Heart right ventricle (tissue), 16 donors: ENCODE measurements at regions not wholly inside any gene's neighbourhood (a gene's known extent, or its start where the extent isn't known, plus 50 kb on each side); places are given as distances from the start of the nearest gene placed in this dataset.

Experiments
- ATAC-seq, 8 donors: fragments of 200-7000 bp; cut with Tn5 transposase; one replicate each; pipeline ENCODE4 v1.9.1; 2020; ENCODE audit warnings: mild to moderate bottlenecking in 8 of 8, moderate library complexity in 8 of 8, moderate number of reproducible peaks in 1 of 8
- DNase-seq, 2 donors: peaks; one replicate each; pipeline ENCODE4 v3.0.0-alpha.2; 2020
- H3K27ac ChIP-seq, 10 donors: fragments of 200-600 bp; sonication (generic) in 2 of 10; one replicate each; pipeline versions ENCODE4 v1.5.0 to v1.8.0; 2020 to 2022; ENCODE audit warnings: mild to moderate bottlenecking in 3 of 10
- H3K27me3 ChIP-seq, 7 donors: fragments of 200-600 bp; one replicate each; pipeline ENCODE4 v1.8.0; 2021 to 2022; ENCODE audit warnings: mild to moderate bottlenecking in 2 of 7
- H3K36me3 ChIP-seq, 9 donors: fragments of 200-600 bp; sonication (generic) in 1 of 9; one replicate each; pipeline versions ENCODE4 v1.5.0 to v1.8.0; 2020 to 2022; ENCODE audit warnings: mild to moderate bottlenecking in 2 of 9
- H3K4me1 ChIP-seq, 9 donors: fragments of 200-600 bp; sonication (generic) in 1 of 9; one replicate each; pipeline versions ENCODE4 v1.5.0 to v1.8.0; 2020 to 2022; ENCODE audit warnings: mild to moderate bottlenecking in 4 of 9
- H3K4me3 ChIP-seq, 10 donors: fragments of 200-600 bp; sonication (generic) in 2 of 10; one replicate each; pipeline versions ENCODE4 v1.5.0 to v1.8.0; 2020 to 2022; ENCODE audit warnings: mild to moderate bottlenecking in 7 of 10, moderate library complexity in 2 of 10
- H3K9me3 ChIP-seq, 11 donors: fragments of 200-600 bp in 10 of 11; sonication (generic) in 2 of 11; one replicate each; pipeline versions ENCODE4 v1.5.0 to v1.8.0; 2013 to 2022; ENCODE audit warnings: mild to moderate bottlenecking in 2 of 11, control low read depth in 1 of 11, moderate library complexity in 1 of 11
- WGBS, 2 donors: extraction: QIAGEN DNeasy Blood & Tissue Kit; methylation state at CpG; one replicate each; pipeline ENCODE4 v1.1.7; 2013; ENCODE audit warnings: inconsistent platforms in 1 of 2; 5-methylcytosine and 5-hydroxymethylcytosine counted together
- intact Hi-C, 10 donors: fragments of 100-400 bp; cut with DNase I; formaldehyde crosslinking; loops; one replicate each; pipeline versions ENCODE4 v1.11.1 to v1.14.2; 2022
- TF ChIP-seq, protein P1 (sequence below), 9 donors: fragments of 200-600 bp; sonication (generic) in 2 of 9; IDR thresholded peaks; one replicate each; pipeline versions ENCODE4 v1.5.0 to v1.8.0; 2021 to 2022; ENCODE audit warnings: antibody characterized with exemption in 9 of 9, mild to moderate bottlenecking in 5 of 9, moderate library complexity in 1 of 9
- donor health status: Arrhythmogenic right ventricular cardiomyopathy.
- donor health status: ischemic (EF 13 %, LVEDD 7.1; RV severe dilation, severe dysfunction).
- donor health status: healthy with polysubstance abuse.
- donor health status: DM: no; HTN: yes; CAD: no.
- donor health status: DM: no; HTN: no; CAD: no.
- donor health status: ischemic (EF 25% LVEDD 6.9; RV normal size, moderate dysfunction).
- donor health status: ischemic (EF 25% LVEDD 5.7; RV mildly dilated, moderate dysfunction).
- donor health status: healthy.
- donor health status: DM: yes; HTN: yes; CAD: no.
- donor health status: Ischemic cardiomyopathy.
- donor health status: ischemic (EF 35%, LVEDD 5.7; RV mildly dilated, moderate dysfunction).
- donor health status: nonischemic (EF 11% LVEDD 7.7; RV severe dilation, severe dysfunction).
- donor health status: DM: yes; HTN: yes; CAD: no.
- donor health status: PGD.
- donor health status: ischemic (EF 29% LVEDD 5.4; RV normal size, mild dysfunction).
- donor health status: nonischemic (EF 23%, LVEDD 6.1; RV moderate dilation, normal function).

GRCh38 chr4:137293281-137293680 is 239.0 kb downstream of the PCDH18 start:
- intact Hi-C loops: loop anchor here in 1 of 10 donors (10.0 kb wide), 1 partner anchor 232 kb away; no protein-coding TSS in a partner anchor
- DNase-seq: no peak
- Histone ChIP-seq H3K4me1 (peaks cover 0 to 9% (median 0%) of the 10 kb centered on the region in 9 donors), H3K4me3 (peak overlapping the region in 1 of 10 donors; percentile 7), H3K9me3 (no peaks in the 10 kb centered on the region), H3K36me3 (no peaks in the 10 kb centered on the region), H3K27me3 (no peaks in the 10 kb centered on the region), H3K27ac (peak overlapping the region in 1 of 10 donors; percentile 0)
- 86 to 93% methylated on average over 1 of the region's 1 CpG for WGBS, 2 donors
- no peak for ATAC-seq
- TF ChIP-seq, protein P1, sequence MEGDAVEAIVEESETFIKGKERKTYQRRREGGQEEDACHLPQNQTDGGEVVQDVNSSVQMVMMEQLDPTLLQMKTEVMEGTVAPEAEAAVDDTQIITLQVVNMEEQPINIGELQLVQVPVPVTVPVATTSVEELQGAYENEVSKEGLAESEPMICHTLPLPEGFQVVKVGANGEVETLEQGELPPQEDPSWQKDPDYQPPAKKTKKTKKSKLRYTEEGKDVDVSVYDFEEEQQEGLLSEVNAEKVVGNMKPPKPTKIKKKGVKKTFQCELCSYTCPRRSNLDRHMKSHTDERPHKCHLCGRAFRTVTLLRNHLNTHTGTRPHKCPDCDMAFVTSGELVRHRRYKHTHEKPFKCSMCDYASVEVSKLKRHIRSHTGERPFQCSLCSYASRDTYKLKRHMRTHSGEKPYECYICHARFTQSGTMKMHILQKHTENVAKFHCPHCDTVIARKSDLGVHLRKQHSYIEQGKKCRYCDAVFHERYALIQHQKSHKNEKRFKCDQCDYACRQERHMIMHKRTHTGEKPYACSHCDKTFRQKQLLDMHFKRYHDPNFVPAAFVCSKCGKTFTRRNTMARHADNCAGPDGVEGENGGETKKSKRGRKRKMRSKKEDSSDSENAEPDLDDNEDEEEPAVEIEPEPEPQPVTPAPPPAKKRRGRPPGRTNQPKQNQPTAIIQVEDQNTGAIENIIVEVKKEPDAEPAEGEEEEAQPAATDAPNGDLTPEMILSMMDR (IDR thresholded peaks at IDR 0.05): no peak

DNA sequence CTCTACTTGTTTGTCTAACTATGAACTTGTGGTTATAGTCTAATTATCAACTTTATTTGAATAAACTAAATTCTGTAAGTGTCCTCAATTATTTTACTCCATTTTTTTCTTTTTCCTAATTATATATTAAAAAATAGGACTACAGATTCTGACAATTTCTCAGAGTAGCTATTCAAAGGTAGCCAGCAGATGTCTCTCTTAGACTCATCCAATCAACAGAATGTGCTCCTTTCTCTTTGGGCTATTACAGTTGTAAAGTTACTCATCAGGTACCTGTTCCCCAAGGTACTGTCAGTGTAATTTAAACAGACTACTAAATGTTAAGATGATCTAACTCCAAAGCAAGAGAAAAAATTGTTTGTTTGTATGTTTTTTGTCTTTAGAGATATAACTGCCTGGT is 248.6 kb downstream of the PCDH18 start:
- no peaks in the 10 kb centered on the region for H3K4me1 ChIP-seq
- H3K4me3 ChIP-seq: no peak overlapping the region
- TF ChIP-seq, protein P1 (IDR thresholded peaks at IDR 0.05): peak in 7 of 9 donors; percentile 10 to 54 (median 36)
- no peaks in the 10 kb centered on the region for H3K36me3 ChIP-seq
- no peaks in the 10 kb centered on the region for H3K27me3 ChIP-seq
- intact Hi-C loops: loop anchor here in 1 of 10 donors (10.0 kb wide), 1 partner anchor 241 kb away; no protein-coding TSS in a partner anchor
- H3K9me3 ChIP-seq: no peaks in the 10 kb centered on the region
- ATAC-seq (no peak), DNase-seq (no peak)
- H3K27ac ChIP-seq: no peak overlapping the region

GRCh38 chr4:137278431-137278830 is 253.9 kb downstream of the PCDH18 start:
- TF ChIP-seq, protein P1 (IDR thresholded peaks at IDR 0.05): no peak
- H3K27ac ChIP-seq: no peak overlapping the region
- DNase-seq (no peak), ATAC-seq (no peak)
- H3K4me3 ChIP-seq: no peak overlapping the region
- H3K36me3 ChIP-seq: no peaks in the 10 kb centered on the region
- H3K4me1 ChIP-seq: peaks cover 0 to 17% (median 0%) of the 10 kb centered on the region in 9 donors
- no peaks in the 10 kb centered on the region for H3K9me3 ChIP-seq
- no peaks in the 10 kb centered on the region for H3K27me3 ChIP-seq
- WGBS, 2 donors: 61 to 89% methylated on average over 1 of the region's 1 CpG
- intact Hi-C loops: loop anchor here in 1 of 10 donors (10.0 kb wide), 1 partner anchor 116 kb away; no protein-coding TSS in a partner anchor

DNA sequence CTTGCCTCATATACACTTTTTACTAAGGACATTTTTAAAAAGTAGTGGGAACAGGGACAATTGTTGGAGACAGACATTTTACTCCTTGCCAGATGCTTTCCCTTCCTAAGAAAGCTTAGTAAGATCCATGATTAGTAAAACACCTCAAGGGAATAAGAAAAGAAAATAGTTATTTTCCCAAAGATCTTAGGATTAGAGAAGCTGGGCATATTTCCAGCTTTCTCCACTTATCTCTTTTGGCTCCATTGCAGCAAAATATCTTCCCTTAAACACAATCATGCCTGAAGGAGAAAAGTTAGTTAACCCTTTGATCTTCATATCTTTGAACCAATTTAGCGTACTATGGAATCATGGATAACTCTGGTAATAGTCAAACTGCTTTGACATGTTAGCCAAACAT is 257.9 kb downstream of the PCDH18 start:
- DNase-seq: no peak
- H3K4me1 ChIP-seq: peaks cover 0 to 17% (median 0%) of the 10 kb centered on the region in 9 donors
- no peak overlapping the region for H3K4me3 ChIP-seq
- intact Hi-C loops: loop anchor here in 2 of 10 donors (5.0 to 10.0 kb wide), 2 partner anchors 120 to 258 kb away; partner anchors contain the start of gene PCDH18 (in 1 of the 2)
- H3K36me3 ChIP-seq: no peaks in the 10 kb centered on the region
- H3K27ac ChIP-seq: no peak overlapping the region
- H3K27me3 ChIP-seq: no peaks in the 10 kb centered on the region
- ATAC-seq: peak in 2 of 8 donors; percentile 39 to 52
- 52 to 66% methylated on average over 1 of the region's 1 CpG for WGBS, 2 donors
- TF ChIP-seq, protein P1 (IDR thresholded peaks at IDR 0.05): no peak
- peaks cover 0 to 12% (median 4%) of the 10 kb centered on the region in 11 donors for H3K9me3 ChIP-seq
